Panc1 (cell line): ENCODE measurements at regions not wholly inside any gene's neighbourhood (a gene's known extent, or its start where the extent isn't known, plus 50 kb on each side); places are given as distances from the start of the nearest gene placed in this dataset.

Source experiments
- ATAC-seq: fragments of 200-7000 bp; cut with Tn5 transposase; 2 replicates; pipeline ENCODE4 v1.9.1; 2020; ENCODE audit warnings: mild to moderate bottlenecking, moderate library complexity
- BruUV-seq: library from RNA; stranded (reverse); fragments of 400-500 nt; replicated peaks from 2 replicates; lab custom pipeline; 2021; lab: Mats Ljungman, UMichigan
- CTCF ChIA-PET: fragments of 300-600 bp; sonication (Branson Sonifier 250); formaldehyde crosslinking; loops from one replicate; lab custom pipeline; 2022; ENCODE audit warnings: antibody characterized with exemption; lab: Charles Lee
- POLR2A ChIA-PET: fragments of 300-600 bp; sonication (Branson Sonifier 250); formaldehyde crosslinking; loops from one replicate; lab custom pipeline; 2022; ENCODE audit warnings: antibody characterized with exemption; lab: Charles Lee
- DNase-seq: peaks from one replicate; pipeline ENCODE4 v3.0.0-alpha.2; 2010; ENCODE audit warnings: low read depth, low spot score
- H3K27ac ChIP-seq: 2 replicates; pipeline ENCODE4 v1.5.1; 2011; ENCODE audit warnings: mild to moderate bottlenecking, low read length, inconsistent platforms
- H3K27me3 ChIP-seq: fragments of 200-500 bp; sonication (Bioruptor generic); 2 replicates; pipeline ENCODE4 v1.6.0; 2014; ENCODE audit warnings: low read length, inconsistent platforms; ENCODE audit not compliant: control insufficient read depth, insufficient read depth
- H3K36me3 ChIP-seq: fragments of 200-500 bp; sonication (Bioruptor generic); 2 replicates; pipeline ENCODE4 v1.5.1; 2014; ENCODE audit warnings: inconsistent platforms, mild to moderate bottlenecking, low read length, moderate library complexity; ENCODE audit not compliant: control insufficient read depth, insufficient read depth
- H3K4me1 ChIP-seq: 2 replicates; pipeline ENCODE4 v1.5.1; 2011; ENCODE audit warnings: inconsistent platforms, mild to moderate bottlenecking, low read length, moderate library complexity; ENCODE audit not compliant: control insufficient read depth, insufficient read depth
- H3K4me3 ChIP-seq, 2 experiments: 2 replicates each; pipeline ENCODE4 v1.5.1; 2011 to 2012; ENCODE audit warnings: low read depth in 2 of 2, low read length in 2 of 2, mild to moderate bottlenecking in 2 of 2, inconsistent platforms in 1 of 2, moderate library complexity in 1 of 2
- H3K9me3 ChIP-seq: fragments of 200-500 bp; sonication (Bioruptor generic); 2 replicates; pipeline ENCODE4 v1.5.1; 2014; ENCODE audit warnings: low read depth, mild to moderate bottlenecking, inconsistent platforms, low read length, moderate library complexity; ENCODE audit not compliant: control insufficient read depth, insufficient read depth
- CTCF ChIP-seq: fragments of 450-650 bp; IDR thresholded peaks from 2 replicates; pipeline ENCODE4 v1.5.1; 2017; ENCODE audit warnings: mild to moderate bottlenecking
- POLR2AphosphoS5 ChIP-seq: IDR thresholded peaks from 2 replicates; pipeline ENCODE4 v1.6.1; 2012; ENCODE audit warnings: mild to moderate bottlenecking, low read depth, low read length, moderate library complexity
- REST ChIP-seq, 2 experiments: IDR thresholded peaks; 2 replicates each; pipeline ENCODE4 v1.6.1; 2011 to 2012; ENCODE audit warnings: low read depth in 2 of 2, control low read depth in 1 of 2, low read length in 1 of 2, mild to moderate bottlenecking in 1 of 2, moderate library complexity in 1 of 2; ENCODE audit not compliant: insufficient read depth in 1 of 2
- SIN3A ChIP-seq: IDR thresholded peaks from 2 replicates; pipeline ENCODE4 v1.6.1; 2012; ENCODE audit warnings: low read depth, mild to moderate bottlenecking, low read length, moderate library complexity, borderline replicate concordance; ENCODE audit not compliant: insufficient read depth
- TCF7L2 ChIP-seq: IDR thresholded peaks from 2 replicates; pipeline ENCODE4 v1.6.1; 2011; ENCODE audit warnings: mild to moderate bottlenecking, low read depth, low read length, inconsistent platforms
- in situ Hi-C: cut with HindIII; loops from 2 replicates; pipeline ENCODE4 v1.10.0; 2016; ENCODE audit warnings: low sequenced_read_pairs, low pct_unique_long_range_greater_than_20kb
- intact Hi-C: fragments of 100-400 bp; cut with micrococcal nuclease; formaldehyde crosslinking; loops from one replicate; pipeline ENCODE4 v1.10.0; 2022; ENCODE audit not compliant: unreplicated experiment

- intact Hi-C loops = loop anchor here (5.0 kb wide), 1 partner anchor 180 kb away; no protein-coding TSS in a partner anchor
- no peak for DNase-seq
- H3K9me3 ChIP-seq = no peaks in the 10 kb centered on the region
- H3K27ac ChIP-seq = no peak overlapping the region
- BruUV-seq = no TSS peak
- no peaks in the 10 kb centered on the region for H3K27me3 ChIP-seq
- no peak for TF ChIP-seq REST (IDR thresholded peaks at IDR 0.05; ENCODE audit: insufficient read depth in 1 of 2, low read depth in 2 of 2, low read length in 1 of 2)
- no peak for TF ChIP-seq TCF7L2
- H3K36me3 ChIP-seq = no peaks in the 10 kb centered on the region
- no peaks in the 10 kb centered on the region for H3K4me1 ChIP-seq
- H3K4me3 ChIP-seq = no peak overlapping the region
- ATAC-seq = no peak
- in situ Hi-C loops = no loop called here
- CTCF ChIA-PET = no interaction called here
- POLR2A ChIA-PET = no interaction called here
Measured at GRCh38 chr1:29907596-29907995, 671.3 kb downstream of the PTPRU start.

- H3K9me3 ChIP-seq = no peaks in the 10 kb centered on the region
- no peak for TF ChIP-seq REST (IDR thresholded peaks at IDR 0.05; ENCODE audit: insufficient read depth in 1 of 2, low read depth in 2 of 2, low read length in 1 of 2)
- TF ChIP-seq SIN3A = no peak
- TF ChIP-seq TCF7L2 = no peak
- no peak for TF ChIP-seq CTCF
- no peak for TF ChIP-seq POLR2AphosphoS5
- no peaks in the 10 kb centered on the region for H3K36me3 ChIP-seq
- no peak overlapping the region for H3K27ac ChIP-seq
- ATAC-seq (no peak), DNase-seq (no peak)
- no peaks in the 10 kb centered on the region for H3K27me3 ChIP-seq
- intact Hi-C loops (loop anchor here (5.0 kb wide), 1 partner anchor 180 kb away; no protein-coding TSS in a partner anchor), in situ Hi-C loops (no loop called here)
- no peak overlapping the region for H3K4me3 ChIP-seq
- CTCF ChIA-PET = no interaction called here
- no TSS peak for BruUV-seq
- POLR2A ChIA-PET = no interaction called here
- H3K4me1 ChIP-seq = no peaks in the 10 kb centered on the region
Measured at GRCh38 chr1:29906927-29907326, 670.6 kb downstream of the PTPRU start.
